ENCODE measurements at regions not wholly inside any gene's neighbourhood (a gene's known extent, or its start where the extent isn't known, plus 50 kb on each side); places are given as distances from the start of the nearest gene placed in this dataset.
"Not testable (repeated sequence)": the region's sequence is repeated elsewhere in the genome, so short reads cannot be mapped to it uniquely, and the experiment has no call there.

GRCh38 chr16:6803176-6803575 is 529.5 kb upstream of the RBFOX1 start:
- H3K4me1 ChIP-seq (ENCODE audit: control insufficient read depth, insufficient read depth, low read length): peaks cover 4% of the 10 kb centered on the region
- peak overlapping the region; percentile 27 for H3K27ac ChIP-seq (ENCODE audit: low read depth, low read length)
- peak in 2 of 6 donors; percentile 29 to 78 for DNase-seq (ENCODE audit: low read depth in 4 of 6, low spot score in 6 of 6)
- H3K4me3 ChIP-seq (ENCODE audit: low read depth, low read length): no peak overlapping the region
- H3K36me3 ChIP-seq (ENCODE audit: control insufficient read depth, insufficient read depth, low read length): no peaks in the 10 kb centered on the region
- WGBS (ENCODE audit: insufficient coverage): 52% methylated on average over 2 of the region's 3 CpGs
- H3K27me3 ChIP-seq (ENCODE audit: control insufficient read depth, insufficient read depth, low read length): no peaks in the 10 kb centered on the region
- no peaks in the 10 kb centered on the region for H3K9me3 ChIP-seq (ENCODE audit: control insufficient read depth, insufficient read depth, low read length)

DNA sequence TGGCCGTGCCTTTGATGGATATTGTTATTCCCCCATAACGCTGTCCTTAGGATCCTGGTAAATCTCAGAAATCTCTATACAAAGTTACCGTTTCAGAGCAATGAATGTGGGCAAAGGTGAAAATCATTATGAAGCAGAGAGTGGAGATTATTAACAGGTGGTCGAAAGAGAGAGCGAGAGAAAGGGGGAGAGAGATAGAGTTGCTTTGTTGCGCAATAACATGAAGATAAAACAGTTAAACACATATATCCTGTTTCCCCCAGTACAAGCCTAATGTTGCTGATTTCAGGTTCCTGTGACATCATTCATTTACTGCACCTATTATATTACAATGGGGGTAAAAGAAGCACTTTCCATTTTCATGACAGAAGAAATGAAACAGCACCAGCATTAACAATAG is 535.4 kb upstream of the RBFOX1 start:
- Histone ChIP-seq H3K4me3 (ENCODE audit: low read depth, low read length) (no peak overlapping the region), H3K27ac (ENCODE audit: low read depth, low read length) (no peak overlapping the region), H3K9me3 (ENCODE audit: control insufficient read depth, insufficient read depth, low read length) (peaks cover 2% of the 10 kb centered on the region), H3K27me3 (ENCODE audit: control insufficient read depth, insufficient read depth, low read length) (no peaks in the 10 kb centered on the region), H3K4me1 (ENCODE audit: control insufficient read depth, insufficient read depth, low read length) (no peaks in the 10 kb centered on the region), H3K36me3 (ENCODE audit: control insufficient read depth, insufficient read depth, low read length) (no peaks in the 10 kb centered on the region)
- WGBS (ENCODE audit: insufficient coverage): 100% methylated on average over 1 of the region's 6 CpGs
- DNase-seq (ENCODE audit: low read depth in 4 of 6, low spot score in 6 of 6): no peak

- Histone ChIP-seq H3K4me3 (ENCODE audit: low read depth, low read length) (no peak overlapping the region), H3K4me1 (ENCODE audit: control insufficient read depth, insufficient read depth, low read length) (no peaks in the 10 kb centered on the region), H3K27ac (ENCODE audit: low read depth, low read length) (no peak overlapping the region), H3K36me3 (ENCODE audit: control insufficient read depth, insufficient read depth, low read length) (no peaks in the 10 kb centered on the region), H3K9me3 (ENCODE audit: control insufficient read depth, insufficient read depth, low read length) (no peaks in the 10 kb centered on the region), H3K27me3 (ENCODE audit: control insufficient read depth, insufficient read depth, low read length) (no peaks in the 10 kb centered on the region)
- DNase-seq (ENCODE audit: low read depth in 4 of 6, low spot score in 6 of 6): no peak
Observed at GRCh38 chr16:6777624-6778023, 555.0 kb upstream of the RBFOX1 start.

DNA sequence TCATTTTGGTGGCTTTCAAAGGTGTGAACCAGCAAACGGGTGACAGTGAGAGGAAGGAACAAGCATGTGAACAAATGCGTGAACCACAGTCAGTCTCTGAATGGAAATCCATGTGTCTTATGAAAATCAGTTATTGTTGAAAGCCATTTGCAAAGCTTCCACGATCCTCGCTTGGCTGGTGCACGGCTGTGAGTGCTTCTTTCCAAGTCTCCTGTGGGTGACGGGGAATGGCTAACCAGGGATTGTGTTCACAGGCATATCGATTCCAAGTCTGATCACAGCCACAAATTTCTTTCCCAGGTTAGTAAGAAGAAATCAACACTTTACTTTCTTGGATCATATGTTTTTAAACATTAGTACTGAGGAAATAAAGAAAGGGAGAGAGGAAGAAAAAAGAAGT is 556.9 kb upstream of the RBFOX1 start:
- 74% methylated on average over 6 of the region's 7 CpGs for WGBS (ENCODE audit: insufficient coverage)
- Histone ChIP-seq H3K9me3 (ENCODE audit: control insufficient read depth, insufficient read depth, low read length) (no peaks in the 10 kb centered on the region), H3K4me1 (ENCODE audit: control insufficient read depth, insufficient read depth, low read length) (no peaks in the 10 kb centered on the region), H3K4me3 (ENCODE audit: low read depth, low read length) (no peak overlapping the region), H3K27ac (ENCODE audit: low read depth, low read length) (no peak overlapping the region), H3K36me3 (ENCODE audit: control insufficient read depth, insufficient read depth, low read length) (no peaks in the 10 kb centered on the region), H3K27me3 (ENCODE audit: control insufficient read depth, insufficient read depth, low read length) (no peaks in the 10 kb centered on the region)
- peak in 1 of 6 donors; percentile 61 for DNase-seq (ENCODE audit: low read depth in 4 of 6, low spot score in 6 of 6)

DNA sequence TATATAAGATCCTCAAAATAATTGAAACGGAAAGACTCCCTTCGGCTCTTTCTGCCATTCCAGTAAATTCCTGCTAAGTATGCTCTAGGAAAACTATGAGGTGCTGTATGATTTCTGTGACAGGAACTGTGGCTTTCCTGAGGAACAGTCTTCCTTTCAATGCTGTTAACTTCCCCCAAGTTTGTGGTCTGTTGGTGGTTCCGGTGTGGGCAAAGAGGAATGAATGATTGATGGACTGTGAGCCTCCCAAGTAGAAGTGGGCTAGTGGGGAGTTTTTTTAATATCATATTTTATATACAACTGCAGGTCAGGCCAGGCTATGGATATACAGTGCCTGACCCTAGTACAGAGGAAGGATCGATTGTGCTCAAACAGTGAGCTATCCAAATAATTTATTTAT is 560.7 kb upstream of the RBFOX1 start:
- H3K27me3 ChIP-seq (ENCODE audit: control insufficient read depth, insufficient read depth, low read length): no peaks in the 10 kb centered on the region
- H3K4me1 ChIP-seq (ENCODE audit: control insufficient read depth, insufficient read depth, low read length): no peaks in the 10 kb centered on the region
- H3K36me3 ChIP-seq (ENCODE audit: control insufficient read depth, insufficient read depth, low read length): no peaks in the 10 kb centered on the region
- no peak for DNase-seq (ENCODE audit: low read depth in 4 of 6, low spot score in 6 of 6)
- H3K4me3 ChIP-seq (ENCODE audit: low read depth, low read length): no peak overlapping the region
- no peaks in the 10 kb centered on the region for H3K9me3 ChIP-seq (ENCODE audit: control insufficient read depth, insufficient read depth, low read length)
- 83% methylated on average over 1 of the region's 4 CpGs for WGBS (ENCODE audit: insufficient coverage)
- no peak overlapping the region for H3K27ac ChIP-seq (ENCODE audit: low read depth, low read length)

- Histone ChIP-seq H3K27ac (ENCODE audit: low read depth, low read length) (no peak overlapping the region), H3K27me3 (ENCODE audit: control insufficient read depth, insufficient read depth, low read length) (no peaks in the 10 kb centered on the region), H3K4me3 (ENCODE audit: low read depth, low read length) (no peak overlapping the region), H3K9me3 (ENCODE audit: control insufficient read depth, insufficient read depth, low read length) (no peaks in the 10 kb centered on the region), H3K36me3 (ENCODE audit: control insufficient read depth, insufficient read depth, low read length) (no peaks in the 10 kb centered on the region), H3K4me1 (ENCODE audit: control insufficient read depth, insufficient read depth, low read length) (no peaks in the 10 kb centered on the region)
- WGBS (ENCODE audit: insufficient coverage): 10% methylated on average over 4 of the region's 9 CpGs
- peak in 3 of 6 donors; percentile 10 to 85 (median 22) for DNase-seq (ENCODE audit: low read depth in 4 of 6, low spot score in 6 of 6)
Observed at GRCh38 chr16:6753553-6753952, 579.1 kb upstream of the RBFOX1 start.

DNA sequence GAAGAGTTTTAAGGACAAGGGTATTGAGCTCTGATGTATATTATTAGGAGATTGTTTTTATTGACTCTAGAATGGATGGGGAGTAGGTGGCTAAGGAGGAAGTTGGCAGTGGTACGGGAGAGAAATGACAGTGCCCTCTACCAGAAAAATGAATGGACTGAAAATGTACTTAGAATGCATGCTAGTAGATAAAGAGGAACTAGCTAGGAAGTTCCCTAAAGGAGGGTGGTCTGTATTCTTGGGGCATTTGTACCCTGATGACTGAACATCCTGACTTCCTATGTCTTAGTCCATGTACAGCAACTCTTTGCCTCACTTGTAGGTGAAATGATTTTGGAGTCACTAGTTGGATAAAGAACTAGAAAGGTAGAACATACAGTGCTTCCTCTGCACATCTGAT is 581.5 kb upstream of the RBFOX1 start:
- H3K9me3 ChIP-seq (ENCODE audit: control insufficient read depth, insufficient read depth, low read length): no peaks in the 10 kb centered on the region
- H3K27me3 ChIP-seq (ENCODE audit: control insufficient read depth, insufficient read depth, low read length): no peaks in the 10 kb centered on the region
- no peak for DNase-seq (ENCODE audit: low read depth in 4 of 6, low spot score in 6 of 6)
- H3K4me3 ChIP-seq (ENCODE audit: low read depth, low read length): no peak overlapping the region
- H3K36me3 ChIP-seq (ENCODE audit: control insufficient read depth, insufficient read depth, low read length): no peaks in the 10 kb centered on the region
- no peaks in the 10 kb centered on the region for H3K4me1 ChIP-seq (ENCODE audit: control insufficient read depth, insufficient read depth, low read length)
- 63% methylated on average over 1 of the region's 1 CpG for WGBS (ENCODE audit: insufficient coverage)
- no peak overlapping the region for H3K27ac ChIP-seq (ENCODE audit: low read depth, low read length)

DNA sequence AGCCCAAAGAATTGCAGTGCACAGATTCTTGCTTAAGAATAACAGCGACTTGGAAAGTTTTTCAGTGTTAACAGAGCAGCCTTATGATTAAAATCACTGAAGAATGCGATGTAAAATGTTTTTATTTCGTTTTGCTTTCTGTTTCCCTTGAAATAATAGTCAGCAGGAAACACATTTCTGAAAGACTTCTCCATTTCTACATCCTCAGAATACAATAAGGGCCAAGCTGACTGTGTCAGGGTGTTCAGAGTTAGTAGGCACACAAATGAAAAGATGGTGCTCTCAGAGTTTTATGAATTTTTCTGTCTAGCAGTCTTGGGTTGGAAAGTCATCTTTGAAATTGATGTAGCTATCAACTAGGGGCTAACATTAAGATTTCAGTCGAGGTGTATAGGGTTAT is 582.9 kb upstream of the RBFOX1 start:
- no peaks in the 10 kb centered on the region for H3K9me3 ChIP-seq (ENCODE audit: control insufficient read depth, insufficient read depth, low read length)
- no peak overlapping the region for H3K27ac ChIP-seq (ENCODE audit: low read depth, low read length)
- DNase-seq (ENCODE audit: low read depth in 4 of 6, low spot score in 6 of 6): peak in 1 of 6 donors; percentile 11
- no peak overlapping the region for H3K4me3 ChIP-seq (ENCODE audit: low read depth, low read length)
- WGBS (ENCODE audit: insufficient coverage): 42% methylated on average over 2 of the region's 4 CpGs
- no peaks in the 10 kb centered on the region for H3K36me3 ChIP-seq (ENCODE audit: control insufficient read depth, insufficient read depth, low read length)
- no peaks in the 10 kb centered on the region for H3K4me1 ChIP-seq (ENCODE audit: control insufficient read depth, insufficient read depth, low read length)
- no peaks in the 10 kb centered on the region for H3K27me3 ChIP-seq (ENCODE audit: control insufficient read depth, insufficient read depth, low read length)

DNA sequence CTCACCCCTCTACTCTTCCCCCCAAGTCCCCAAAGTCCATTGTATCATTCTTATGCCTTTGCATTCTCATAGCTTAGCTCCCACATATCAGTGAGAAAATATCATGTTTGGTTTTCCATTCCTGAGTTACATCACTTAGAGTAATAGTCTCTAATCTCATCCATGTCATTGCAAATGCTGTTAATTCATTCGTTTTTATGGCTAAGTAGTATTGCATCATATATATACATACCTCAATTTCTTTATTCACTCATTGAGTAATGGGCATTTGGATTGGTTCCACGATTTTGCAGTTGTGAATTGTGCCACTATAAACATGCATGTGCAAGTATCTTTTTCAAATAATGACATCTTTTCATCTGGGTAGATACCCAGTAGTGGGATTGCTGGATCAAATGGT is 596.3 kb upstream of the RBFOX1 start:
- WGBS (ENCODE audit: insufficient coverage): no CpG with 5 or more reads among the region's 2 CpGs
- not testable (repeated sequence) for H3K4me1 ChIP-seq (ENCODE audit: control insufficient read depth, insufficient read depth, low read length); DNase-seq (ENCODE audit: low read depth in 4 of 6, low spot score in 6 of 6); H3K9me3 ChIP-seq (ENCODE audit: control insufficient read depth, insufficient read depth, low read length); H3K27me3 ChIP-seq (ENCODE audit: control insufficient read depth, insufficient read depth, low read length); H3K4me3 ChIP-seq (ENCODE audit: low read depth, low read length); H3K36me3 ChIP-seq (ENCODE audit: control insufficient read depth, insufficient read depth, low read length); H3K27ac ChIP-seq (ENCODE audit: low read depth, low read length)

DNA sequence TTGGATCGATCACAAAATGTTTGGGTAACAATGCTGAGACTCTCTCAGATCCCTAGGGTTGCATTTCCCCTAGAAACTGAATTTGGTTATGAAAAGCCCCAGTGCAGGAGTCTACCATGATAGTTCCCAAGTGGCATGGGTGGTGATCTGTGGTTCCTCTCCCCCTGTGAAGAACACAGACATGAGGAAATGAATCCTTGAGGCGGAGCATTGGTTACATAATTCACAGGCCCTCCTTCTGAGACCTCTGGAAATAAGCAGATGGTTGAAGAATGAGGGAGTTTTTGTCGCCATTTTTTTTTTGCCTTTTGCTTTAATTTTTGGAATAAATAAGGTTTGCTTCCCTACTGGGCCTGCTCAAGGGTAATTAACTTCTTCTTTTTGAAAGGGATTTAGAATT is 597.0 kb upstream of the RBFOX1 start:
- Histone ChIP-seq H3K36me3 (ENCODE audit: control insufficient read depth, insufficient read depth, low read length) (no peaks in the 10 kb centered on the region), H3K4me3 (ENCODE audit: low read depth, low read length) (no peak overlapping the region), H3K27ac (ENCODE audit: low read depth, low read length) (no peak overlapping the region), H3K27me3 (ENCODE audit: control insufficient read depth, insufficient read depth, low read length) (no peaks in the 10 kb centered on the region), H3K9me3 (ENCODE audit: control insufficient read depth, insufficient read depth, low read length) (no peaks in the 10 kb centered on the region), H3K4me1 (ENCODE audit: control insufficient read depth, insufficient read depth, low read length) (no peaks in the 10 kb centered on the region)
- 86% methylated on average over 1 of the region's 3 CpGs for WGBS (ENCODE audit: insufficient coverage)
- DNase-seq (ENCODE audit: low read depth in 4 of 6, low spot score in 6 of 6): no peak
